SK-N-SH treated with all-trans-retinoic acid at 6 μM for 48 hours (cell line): ENCODE measurements at regions not wholly inside any gene's neighbourhood (a gene's known extent, or its start where the extent isn't known, plus 50 kb on each side); places are given as distances from the start of the nearest gene placed in this dataset.

Experiments
- ATAC-seq: fragments of 200-7000 bp; cut with Tn5 transposase; 3 replicates; pipeline ENCODE4 v1.9.1; 2020; ENCODE audit warnings: mild to moderate bottlenecking, moderate library complexity
- ARNTL ChIP-seq: fragments of 450-650 bp; formaldehyde crosslinking; IDR thresholded peaks from 2 replicates; pipeline ENCODE4 v1.5.0; 2020; ENCODE audit warnings: low read depth, mild to moderate bottlenecking, moderate library complexity, borderline replicate concordance
- BACH2 ChIP-seq: fragments of 250-450 bp; sonication (Bioruptor Pico); IDR thresholded peaks from 2 replicates; pipeline ENCODE4 v1.9.0; 2021; ENCODE audit warnings: mild to moderate bottlenecking, borderline replicate concordance
- CREB5 ChIP-seq: fragments of 250-450 bp; sonication (Bioruptor Pico); IDR thresholded peaks from 2 replicates; pipeline ENCODE4 v1.5.1; 2020; ENCODE audit warnings: low read depth, mild to moderate bottlenecking, moderate library complexity
- CSDC2 ChIP-seq: fragments of 250-450 bp; sonication (Bioruptor Pico); IDR thresholded peaks from 2 replicates; pipeline ENCODE4 v1.5.0; 2020; ENCODE audit warnings: mild to moderate bottlenecking, moderate library complexity
- ESRRG ChIP-seq: fragments of 250-450 bp; sonication (Bioruptor Pico); IDR thresholded peaks from 2 replicates; pipeline ENCODE4 v1.6.1; 2021; ENCODE audit warnings: mild to moderate bottlenecking
- GLIS3 ChIP-seq: fragments of 250-450 bp; sonication (Bioruptor Pico); IDR thresholded peaks from 2 replicates; pipeline ENCODE4 v1.5.0; 2020; ENCODE audit warnings: mild to moderate bottlenecking, moderate library complexity
- ISL1 ChIP-seq: fragments of 250-450 bp; sonication (Bioruptor Pico); IDR thresholded peaks from 2 replicates; pipeline ENCODE4 v2.1.2; 2022; ENCODE audit warnings: mild to moderate bottlenecking, moderate library complexity
- OSR1 ChIP-seq: fragments of 250-450 bp; sonication (Bioruptor Pico); IDR thresholded peaks from 2 replicates; pipeline ENCODE4 v1.8.0; 2022; ENCODE audit warnings: moderate library complexity, mild to moderate bottlenecking, inconsistent platforms
- PATZ1 ChIP-seq: fragments of 250-450 bp; sonication (Bioruptor Pico); IDR thresholded peaks from 2 replicates; pipeline ENCODE4 v1.8.0; 2020; ENCODE audit warnings: mild to moderate bottlenecking, moderate library complexity, borderline replicate concordance
- PPARA ChIP-seq: fragments of 250-450 bp; sonication (Bioruptor Pico); IDR thresholded peaks from 2 replicates; pipeline ENCODE4 v1.5.0; 2020; ENCODE audit warnings: mild to moderate bottlenecking, borderline replicate concordance
- RARB ChIP-seq: fragments of 250-450 bp; sonication (Bioruptor Pico); IDR thresholded peaks from 2 replicates; pipeline ENCODE4 v1.8.0; 2021; ENCODE audit warnings: mild to moderate bottlenecking, moderate library complexity
- TCF4 ChIP-seq: fragments of 250-450 bp; sonication (Bioruptor Pico); IDR thresholded peaks from 2 replicates; pipeline ENCODE4 v1.8.0; 2021; ENCODE audit warnings: mild to moderate bottlenecking, moderate library complexity, borderline replicate concordance
- TOX ChIP-seq: fragments of 250-450 bp; sonication (Bioruptor Pico); IDR thresholded peaks from 2 replicates; pipeline ENCODE4 v1.8.0; 2021; ENCODE audit warnings: mild to moderate bottlenecking, moderate library complexity, borderline replicate concordance
- ZC3H10 ChIP-seq: fragments of 250-450 bp; sonication (Bioruptor Pico); IDR thresholded peaks from 2 replicates; pipeline ENCODE4 v1.5.1; 2021; ENCODE audit warnings: mild to moderate bottlenecking, moderate library complexity
- ZFP3 ChIP-seq: fragments of 250-450 bp; sonication (Bioruptor Pico); IDR thresholded peaks from 2 replicates; pipeline ENCODE4 v1.5.0; 2020; ENCODE audit warnings: mild to moderate bottlenecking, moderate library complexity
- ZFP30 ChIP-seq: fragments of 450-650 bp; formaldehyde crosslinking; IDR thresholded peaks from 2 replicates; pipeline ENCODE4 v1.5.0; 2022; ENCODE audit warnings: mild to moderate bottlenecking, moderate library complexity
- ZNF565 ChIP-seq: fragments of 450-650 bp; formaldehyde crosslinking; conservative IDR thresholded peaks from 2 replicates; pipeline ENCODE4 v1.5.0; 2020; ENCODE audit warnings: low read depth, mild to moderate bottlenecking, moderate library complexity
- ZNF70 ChIP-seq: fragments of 450-650 bp; formaldehyde crosslinking; IDR thresholded peaks from 2 replicates; pipeline ENCODE4 v1.5.0; 2020; ENCODE audit warnings: mild to moderate bottlenecking, moderate library complexity
- ZNF8 ChIP-seq: fragments of 450-650 bp; formaldehyde crosslinking; IDR thresholded peaks from 2 replicates; pipeline ENCODE4 v1.5.0; 2020; ENCODE audit warnings: mild to moderate bottlenecking, moderate library complexity
- TF ChIP-seq, protein P1 (sequence below): fragments of 250-450 bp; sonication (Bioruptor Pico); IDR thresholded peaks from 2 replicates; pipeline ENCODE4 v1.5.0; 2020; ENCODE audit warnings: mild to moderate bottlenecking, moderate library complexity
- TF ChIP-seq, protein P2 (sequence below): fragments of 250-450 bp; sonication (Bioruptor Pico); IDR thresholded peaks from 2 replicates; pipeline ENCODE4 v1.8.0; 2021; ENCODE audit warnings: low read depth, mild to moderate bottlenecking, moderate library complexity, borderline replicate concordance
- TF ChIP-seq, protein P3 (sequence below): fragments of 250-450 bp; sonication (Bioruptor Pico); IDR thresholded peaks from 2 replicates; pipeline ENCODE4 v1.5.1; 2021; ENCODE audit warnings: mild to moderate bottlenecking, moderate library complexity

GRCh38 chr4:13711233-13711785, 83.8 kb upstream of the BOD1L1 start:
- TF ChIP-seq, protein P1, sequence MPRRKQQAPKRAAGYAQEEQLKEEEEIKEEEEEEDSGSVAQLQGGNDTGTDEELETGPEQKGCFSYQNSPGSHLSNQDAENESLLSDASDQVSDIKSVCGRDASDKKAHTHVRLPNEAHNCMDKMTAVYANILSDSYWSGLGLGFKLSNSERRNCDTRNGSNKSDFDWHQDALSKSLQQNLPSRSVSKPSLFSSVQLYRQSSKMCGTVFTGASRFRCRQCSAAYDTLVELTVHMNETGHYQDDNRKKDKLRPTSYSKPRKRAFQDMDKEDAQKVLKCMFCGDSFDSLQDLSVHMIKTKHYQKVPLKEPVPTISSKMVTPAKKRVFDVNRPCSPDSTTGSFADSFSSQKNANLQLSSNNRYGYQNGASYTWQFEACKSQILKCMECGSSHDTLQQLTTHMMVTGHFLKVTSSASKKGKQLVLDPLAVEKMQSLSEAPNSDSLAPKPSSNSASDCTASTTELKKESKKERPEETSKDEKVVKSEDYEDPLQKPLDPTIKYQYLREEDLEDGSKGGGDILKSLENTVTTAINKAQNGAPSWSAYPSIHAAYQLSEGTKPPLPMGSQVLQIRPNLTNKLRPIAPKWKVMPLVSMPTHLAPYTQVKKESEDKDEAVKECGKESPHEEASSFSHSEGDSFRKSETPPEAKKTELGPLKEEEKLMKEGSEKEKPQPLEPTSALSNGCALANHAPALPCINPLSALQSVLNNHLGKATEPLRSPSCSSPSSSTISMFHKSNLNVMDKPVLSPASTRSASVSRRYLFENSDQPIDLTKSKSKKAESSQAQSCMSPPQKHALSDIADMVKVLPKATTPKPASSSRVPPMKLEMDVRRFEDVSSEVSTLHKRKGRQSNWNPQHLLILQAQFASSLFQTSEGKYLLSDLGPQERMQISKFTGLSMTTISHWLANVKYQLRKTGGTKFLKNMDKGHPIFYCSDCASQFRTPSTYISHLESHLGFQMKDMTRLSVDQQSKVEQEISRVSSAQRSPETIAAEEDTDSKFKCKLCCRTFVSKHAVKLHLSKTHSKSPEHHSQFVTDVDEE (CRISPR knock-in tag) = no peak
- TF ChIP-seq ESRRG (CRISPR knock-in tag) (no peak), TOX (no peak), ARNTL (CRISPR knock-in tag) (no peak), ZNF565 (CRISPR knock-in tag) (no peak), ISL1 (CRISPR knock-in tag) (no peak), ZNF8 (CRISPR knock-in tag) (no peak), CSDC2 (CRISPR knock-in tag) (no peak), TCF4 (CRISPR knock-in tag) (no peak), ZNF70 (CRISPR knock-in tag) (no peak), PATZ1 (no peak), ZFP30 (no peak), ZFP3 (CRISPR knock-in tag) (no peak), RARB (CRISPR knock-in tag) (no peak), BACH2 (no peak), CREB5 (CRISPR knock-in tag) (no peak), OSR1 (CRISPR knock-in tag) (no peak), ZC3H10 (no peak)
- TF ChIP-seq, protein P2, sequence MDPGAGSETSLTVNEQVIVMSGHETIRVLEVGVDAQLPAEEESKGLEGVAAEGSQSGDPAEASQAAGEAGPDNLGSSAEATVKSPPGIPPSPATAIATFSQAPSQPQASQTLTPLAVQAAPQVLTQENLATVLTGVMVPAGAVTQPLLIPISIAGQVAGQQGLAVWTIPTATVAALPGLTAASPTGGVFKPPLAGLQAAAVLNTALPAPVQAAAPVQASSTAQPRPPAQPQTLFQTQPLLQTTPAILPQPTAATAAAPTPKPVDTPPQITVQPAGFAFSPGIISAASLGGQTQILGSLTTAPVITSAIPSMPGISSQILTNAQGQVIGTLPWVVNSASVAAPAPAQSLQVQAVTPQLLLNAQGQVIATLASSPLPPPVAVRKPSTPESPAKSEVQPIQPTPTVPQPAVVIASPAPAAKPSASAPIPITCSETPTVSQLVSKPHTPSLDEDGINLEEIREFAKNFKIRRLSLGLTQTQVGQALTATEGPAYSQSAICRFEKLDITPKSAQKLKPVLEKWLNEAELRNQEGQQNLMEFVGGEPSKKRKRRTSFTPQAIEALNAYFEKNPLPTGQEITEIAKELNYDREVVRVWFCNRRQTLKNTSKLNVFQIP (CRISPR knock-in tag) = no peak
- TF ChIP-seq, protein P3, sequence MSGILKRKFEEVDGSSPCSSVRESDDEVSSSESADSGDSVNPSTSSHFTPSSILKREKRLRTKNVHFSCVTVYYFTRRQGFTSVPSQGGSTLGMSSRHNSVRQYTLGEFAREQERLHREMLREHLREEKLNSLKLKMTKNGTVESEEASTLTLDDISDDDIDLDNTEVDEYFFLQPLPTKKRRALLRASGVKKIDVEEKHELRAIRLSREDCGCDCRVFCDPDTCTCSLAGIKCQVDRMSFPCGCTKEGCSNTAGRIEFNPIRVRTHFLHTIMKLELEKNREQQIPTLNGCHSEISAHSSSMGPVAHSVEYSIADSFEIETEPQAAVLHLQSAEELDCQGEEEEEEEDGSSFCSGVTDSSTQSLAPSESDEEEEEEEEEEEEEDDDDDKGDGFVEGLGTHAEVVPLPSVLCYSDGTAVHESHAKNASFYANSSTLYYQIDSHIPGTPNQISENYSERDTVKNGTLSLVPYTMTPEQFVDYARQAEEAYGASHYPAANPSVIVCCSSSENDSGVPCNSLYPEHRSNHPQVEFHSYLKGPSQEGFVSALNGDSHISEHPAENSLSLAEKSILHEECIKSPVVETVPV (CRISPR knock-in tag) = no peak
- ATAC-seq = no peak

DNA sequence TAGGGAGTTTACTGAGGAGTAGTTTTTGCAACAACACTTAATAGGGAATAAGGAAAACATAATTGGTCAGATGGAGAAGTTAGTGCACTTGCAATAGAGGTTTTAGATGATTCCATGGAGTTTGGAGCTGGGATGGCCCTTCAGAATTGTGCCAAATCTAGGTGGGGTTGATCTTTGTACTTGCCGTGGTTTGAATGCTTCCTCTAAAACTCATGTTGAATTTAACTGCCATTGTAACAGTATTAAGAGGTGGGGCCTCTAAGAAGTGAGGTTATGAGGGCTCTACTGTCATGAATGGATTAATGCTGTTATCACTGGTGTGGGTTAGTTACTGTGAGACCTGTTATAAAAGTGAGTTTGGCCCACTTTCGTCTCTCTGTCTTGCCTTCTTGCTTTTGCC, 94.4 kb upstream of the BOD1L1 start:
- TF ChIP-seq RARB (CRISPR knock-in tag) = no peak
- TF ChIP-seq ZNF70 (CRISPR knock-in tag) = no peak
- no peak for ATAC-seq

- no peak for TF ChIP-seq ZC3H10
- TF ChIP-seq GLIS3 (CRISPR knock-in tag) = no peak
- TF ChIP-seq, protein P3 (CRISPR knock-in tag) = no peak
- no peak for TF ChIP-seq ZFP30
- no peak for TF ChIP-seq ZNF8 (CRISPR knock-in tag)
- TF ChIP-seq ISL1 (CRISPR knock-in tag) = no peak
- TF ChIP-seq PPARA (CRISPR knock-in tag) = no peak
- no peak for TF ChIP-seq ZFP3 (CRISPR knock-in tag)
- no peak for TF ChIP-seq TOX
- TF ChIP-seq CREB5 (CRISPR knock-in tag) = no peak
- no peak for ATAC-seq
Measured at GRCh38 chr4:13722649-13723048, 95.1 kb upstream of the BOD1L1 start.
